OCI-LY1 (cell line): ENCODE measurements at regions not wholly inside any gene's neighbourhood (a gene's known extent, or its start where the extent isn't known, plus 50 kb on each side); places are given as distances from the start of the nearest gene placed in this dataset.

Experiments used
- H2AFZ ChIP-seq: fragments of 200-600 bp; sonication (generic), shearing (Covaris generic); 2 replicates; pipeline ENCODE4 v1.6.0; 2014; ENCODE audit warnings: antibody characterized with exemption, mild to moderate bottlenecking, low read length
- H3F3A ChIP-seq: fragments of 200-600 bp; sonication (generic), shearing (Covaris generic); 2 replicates; pipeline ENCODE4 v1.6.0; 2014; ENCODE audit warnings: mild to moderate bottlenecking, antibody characterized with exemption, low read length, moderate library complexity; ENCODE audit not compliant: insufficient read depth
- H3K27ac ChIP-seq: fragments of 200-600 bp; sonication (generic); 2 replicates; pipeline ENCODE4 v1.5.1; 2014; ENCODE audit warnings: low read length, mixed run types, mild to moderate bottlenecking, low read depth; ENCODE audit not compliant: poor library complexity, severe bottlenecking
- H3K27me3 ChIP-seq: fragments of 200-600 bp; sonication (generic); 2 replicates; pipeline ENCODE4 v1.6.0; 2014; ENCODE audit warnings: antibody characterized with exemption, mild to moderate bottlenecking, low read length, moderate library complexity; ENCODE audit not compliant: insufficient read depth
- H3K36me3 ChIP-seq: fragments of 200-600 bp; sonication (generic); 2 replicates; pipeline ENCODE4 v1.6.1; 2014; ENCODE audit warnings: mild to moderate bottlenecking, antibody characterized with exemption, low read length, moderate library complexity, mixed read lengths; ENCODE audit not compliant: insufficient read depth
- H3K4me1 ChIP-seq: fragments of 200-600 bp; sonication (generic); 2 replicates; pipeline ENCODE4 v1.5.1; 2014; ENCODE audit warnings: mild to moderate bottlenecking, low read length, moderate library complexity; ENCODE audit not compliant: insufficient read depth, severe bottlenecking
- H3K4me2 ChIP-seq: fragments of 200-600 bp; sonication (generic), shearing (Covaris generic); 2 replicates; pipeline ENCODE4 v1.6.1; 2014; ENCODE audit warnings: low read length
- H3K4me3 ChIP-seq: fragments of 200-600 bp; sonication (generic); 2 replicates; pipeline ENCODE4 v1.5.1; 2014; ENCODE audit warnings: low read length, low read depth, mild to moderate bottlenecking, mixed read lengths; ENCODE audit not compliant: poor library complexity, severe bottlenecking
- H3K79me2 ChIP-seq: fragments of 200-600 bp; shearing (Covaris generic); 2 replicates; pipeline ENCODE4 v1.6.1; 2016; ENCODE audit warnings: mixed run types, low read length, mixed read lengths; ENCODE audit not compliant: insufficient read depth
- H3K9ac ChIP-seq: fragments of 200-600 bp; sonication (generic), shearing (Covaris generic); 2 replicates; pipeline ENCODE4 v1.6.1; 2014; ENCODE audit warnings: mild to moderate bottlenecking, low read length, mixed read lengths
- H3K9me2 ChIP-seq: fragments of 200-600 bp; sonication (generic), shearing (Covaris generic); 2 replicates; pipeline ENCODE4 v1.6.1; 2014; ENCODE audit warnings: low read depth, mild to moderate bottlenecking, low read length, mixed read lengths
- H3K9me3 ChIP-seq: fragments of 200-600 bp; shearing (Covaris generic); 2 replicates; pipeline ENCODE4 v1.6.1; 2014; ENCODE audit warnings: low read length, mixed read lengths
- H4K20me1 ChIP-seq: fragments of 200-600 bp; sonication (generic), shearing (Covaris generic); 2 replicates; pipeline ENCODE4 v1.6.0; 2016; ENCODE audit warnings: mild to moderate bottlenecking, low read length; ENCODE audit not compliant: insufficient read depth
- EZH2 ChIP-seq: fragments of 200-600 bp; sonication (generic), shearing (Covaris generic); IDR thresholded peaks from 2 replicates; pipeline ENCODE4 v1.8.0; 2017; ENCODE audit warnings: borderline replicate concordance, mixed run types, mild to moderate bottlenecking, antibody characterized with exemption, low read length, moderate library complexity, mixed read lengths
- TF ChIP-seq, protein P1 (sequence below): fragments of 200-600 bp; sonication (generic), shearing (Covaris generic); IDR thresholded peaks from 2 replicates; pipeline ENCODE4 v1.5.1; 2017; ENCODE audit warnings: mild to moderate bottlenecking, antibody characterized with exemption, low read length, moderate library complexity, mixed read lengths

DNA sequence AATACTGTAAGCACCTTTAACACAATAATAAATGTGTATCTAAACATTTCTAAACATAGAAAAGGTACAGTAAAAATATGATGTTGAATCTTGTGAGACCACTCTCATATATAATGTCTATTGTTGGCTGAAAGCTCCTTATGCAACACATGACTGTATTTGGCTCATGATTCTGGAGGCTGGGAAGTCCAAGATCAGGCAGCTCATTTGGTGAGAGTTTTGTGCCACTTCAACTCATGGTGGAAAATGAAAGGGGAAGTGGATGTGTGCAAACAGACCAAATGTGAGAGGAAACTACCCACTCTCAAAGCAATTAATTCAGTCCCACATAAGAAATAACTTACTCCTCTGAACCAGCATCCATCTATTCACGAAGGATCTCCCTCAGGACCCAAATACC lies 257.7 kb upstream of the OPRM1 start:
- Histone ChIP-seq H3K9me3 (no peaks in the 10 kb centered on the region), H3K4me1 (no peaks in the 10 kb centered on the region), H3K36me3 (no peaks in the 10 kb centered on the region), H3K79me2 (no peaks in the 10 kb centered on the region), H3K9ac (no peak overlapping the region), H3F3A (no peaks in the 10 kb centered on the region), H3K4me2 (no peak overlapping the region), H2AFZ (no peak overlapping the region), H4K20me1 (no peaks in the 10 kb centered on the region), H3K27ac (no peak overlapping the region), H3K27me3 (no peaks in the 10 kb centered on the region), H3K9me2 (no peaks in the 10 kb centered on the region), H3K4me3 (no peak overlapping the region)
- TF ChIP-seq, protein P1, sequence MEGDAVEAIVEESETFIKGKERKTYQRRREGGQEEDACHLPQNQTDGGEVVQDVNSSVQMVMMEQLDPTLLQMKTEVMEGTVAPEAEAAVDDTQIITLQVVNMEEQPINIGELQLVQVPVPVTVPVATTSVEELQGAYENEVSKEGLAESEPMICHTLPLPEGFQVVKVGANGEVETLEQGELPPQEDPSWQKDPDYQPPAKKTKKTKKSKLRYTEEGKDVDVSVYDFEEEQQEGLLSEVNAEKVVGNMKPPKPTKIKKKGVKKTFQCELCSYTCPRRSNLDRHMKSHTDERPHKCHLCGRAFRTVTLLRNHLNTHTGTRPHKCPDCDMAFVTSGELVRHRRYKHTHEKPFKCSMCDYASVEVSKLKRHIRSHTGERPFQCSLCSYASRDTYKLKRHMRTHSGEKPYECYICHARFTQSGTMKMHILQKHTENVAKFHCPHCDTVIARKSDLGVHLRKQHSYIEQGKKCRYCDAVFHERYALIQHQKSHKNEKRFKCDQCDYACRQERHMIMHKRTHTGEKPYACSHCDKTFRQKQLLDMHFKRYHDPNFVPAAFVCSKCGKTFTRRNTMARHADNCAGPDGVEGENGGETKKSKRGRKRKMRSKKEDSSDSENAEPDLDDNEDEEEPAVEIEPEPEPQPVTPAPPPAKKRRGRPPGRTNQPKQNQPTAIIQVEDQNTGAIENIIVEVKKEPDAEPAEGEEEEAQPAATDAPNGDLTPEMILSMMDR: no peak
- no peak for TF ChIP-seq EZH2

DNA sequence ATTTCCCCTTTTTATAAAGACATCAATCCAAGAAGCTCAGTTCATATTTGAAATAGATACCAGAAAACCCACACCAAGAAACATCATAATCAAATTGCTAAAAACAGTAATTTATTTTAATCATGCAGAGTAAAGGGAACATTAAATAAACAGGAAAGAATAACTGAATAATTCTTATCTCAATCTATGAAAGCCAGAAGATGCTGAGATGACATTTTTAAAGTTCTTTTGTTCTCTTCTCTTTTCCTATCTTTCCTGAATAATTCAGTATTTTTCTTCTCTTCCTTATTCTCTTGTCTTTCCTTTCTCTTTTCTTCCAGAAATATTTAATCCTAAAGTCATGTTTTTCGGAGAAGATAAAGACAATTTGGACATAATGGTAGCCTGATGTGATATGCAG lies 259.0 kb upstream of the OPRM1 start:
- Histone ChIP-seq H3K9ac (no peak overlapping the region), H3K27me3 (no peaks in the 10 kb centered on the region), H3K27ac (no peak overlapping the region), H4K20me1 (no peaks in the 10 kb centered on the region), H3K4me3 (no peak overlapping the region), H2AFZ (no peak overlapping the region), H3K79me2 (no peaks in the 10 kb centered on the region), H3K9me2 (no peaks in the 10 kb centered on the region), H3K9me3 (no peaks in the 10 kb centered on the region), H3K4me1 (no peaks in the 10 kb centered on the region), H3F3A (no peaks in the 10 kb centered on the region), H3K4me2 (no peak overlapping the region), H3K36me3 (no peaks in the 10 kb centered on the region)
- no peak for TF ChIP-seq EZH2
- TF ChIP-seq, protein P1: no peak

DNA sequence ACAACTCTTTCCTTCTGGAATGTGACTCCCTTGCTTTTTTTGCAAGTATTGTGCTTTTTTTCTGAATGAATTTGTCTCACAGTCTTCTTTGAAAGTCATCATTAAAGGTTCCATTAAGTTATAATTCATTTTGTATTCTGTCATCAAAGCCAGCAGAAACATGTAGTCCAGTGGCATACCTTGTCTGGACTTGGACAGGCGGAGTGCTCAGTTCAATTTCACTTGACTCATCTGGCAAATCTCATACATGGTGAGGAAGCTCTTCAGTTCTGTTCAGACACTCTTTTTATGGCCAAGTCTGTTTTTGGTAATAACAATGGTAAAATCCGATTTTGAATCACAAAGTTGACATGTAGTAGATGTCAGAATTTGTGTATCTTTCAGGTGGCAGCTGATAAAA lies 260.8 kb upstream of the OPRM1 start:
- Histone ChIP-seq H3K9me2 (no peaks in the 10 kb centered on the region), H3K27me3 (no peaks in the 10 kb centered on the region), H3K9ac (no peak overlapping the region), H3F3A (no peaks in the 10 kb centered on the region), H3K9me3 (no peaks in the 10 kb centered on the region), H3K79me2 (no peaks in the 10 kb centered on the region), H3K4me1 (no peaks in the 10 kb centered on the region), H2AFZ (no peak overlapping the region), H3K36me3 (no peaks in the 10 kb centered on the region), H3K4me3 (no peak overlapping the region), H4K20me1 (no peaks in the 10 kb centered on the region), H3K27ac (no peak overlapping the region), H3K4me2 (no peak overlapping the region)
- TF ChIP-seq, protein P1: no peak
- TF ChIP-seq EZH2: no peak
